NOMO-1 treated with DMSO at 0.1 percent for 48 hours (cell line): ENCODE measurements at regions not wholly inside any gene's neighbourhood (a gene's known extent, or its start where the extent isn't known, plus 50 kb on each side); places are given as distances from the start of the nearest gene placed in this dataset.
"Not testable (repeated sequence)": the region's sequence is repeated elsewhere in the genome, so short reads cannot be mapped to it uniquely, and the experiment has no call there.

Experiments used
- DNase-seq: peaks from one replicate; lab custom pipeline; 2025; ENCODE audit not compliant: unreplicated experiment; lab: John Stamatoyannopoulos, UW

DNA sequence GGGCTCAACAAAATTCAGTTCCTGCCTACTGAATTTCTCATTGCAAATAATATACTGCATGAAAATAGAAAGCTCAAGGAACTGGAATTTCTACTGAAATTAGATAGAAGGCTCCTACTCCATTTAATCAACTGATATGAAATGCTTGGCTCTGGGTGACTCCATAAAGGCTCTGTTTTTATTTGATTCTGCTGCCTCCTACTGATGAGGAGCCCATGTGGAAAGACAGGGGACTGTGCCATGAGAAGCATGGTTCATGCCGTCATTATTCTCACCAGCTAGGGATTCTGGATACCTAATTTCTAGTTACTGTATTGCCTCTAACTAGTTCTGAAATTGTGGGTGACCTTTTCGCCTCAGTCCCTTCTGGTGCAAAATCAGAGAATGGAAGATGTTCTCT lies 366.2 kb upstream of the DPH6 start:
- DNase-seq = no peak

DNA sequence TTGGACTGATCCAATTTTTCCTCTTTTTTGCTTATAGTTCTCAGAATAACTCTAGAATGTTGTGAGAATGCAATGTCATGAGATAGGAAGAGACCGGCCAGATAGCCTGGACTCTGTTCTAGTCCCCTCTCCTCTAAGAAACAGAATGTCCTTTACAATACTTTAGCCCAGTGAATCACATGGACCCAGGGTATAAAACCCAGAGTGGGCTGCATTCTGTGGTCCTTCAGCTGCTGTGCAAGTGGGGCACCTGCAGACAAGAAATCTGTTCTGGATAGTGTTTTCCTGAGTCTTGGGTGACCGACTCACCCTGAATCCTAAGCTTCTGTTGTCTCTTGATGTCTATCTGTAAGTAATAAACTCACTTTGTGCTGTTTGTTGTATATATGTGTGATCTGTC lies 368.6 kb upstream of the DPH6 start:
- DNase-seq = no peak

DNA sequence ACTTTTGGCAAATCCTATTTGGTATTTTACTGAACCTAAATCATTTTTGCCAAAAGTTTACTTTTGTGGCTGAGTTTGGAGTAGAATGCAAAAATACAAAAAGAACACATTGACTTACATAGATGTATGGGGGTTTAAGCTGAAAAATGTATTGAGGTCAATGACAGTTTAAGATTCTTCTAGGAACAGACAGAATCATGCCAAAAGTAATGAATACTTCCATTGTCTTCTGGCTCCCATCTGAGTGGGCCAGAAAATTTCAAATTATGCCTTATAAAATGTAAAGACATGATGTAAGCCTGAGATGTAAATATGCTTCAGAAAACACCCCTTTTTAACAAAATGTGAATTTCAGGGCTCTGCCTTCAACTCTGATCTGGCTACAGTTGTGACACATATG lies 375.1 kb upstream of the DPH6 start:
- DNase-seq = no peak

DNA sequence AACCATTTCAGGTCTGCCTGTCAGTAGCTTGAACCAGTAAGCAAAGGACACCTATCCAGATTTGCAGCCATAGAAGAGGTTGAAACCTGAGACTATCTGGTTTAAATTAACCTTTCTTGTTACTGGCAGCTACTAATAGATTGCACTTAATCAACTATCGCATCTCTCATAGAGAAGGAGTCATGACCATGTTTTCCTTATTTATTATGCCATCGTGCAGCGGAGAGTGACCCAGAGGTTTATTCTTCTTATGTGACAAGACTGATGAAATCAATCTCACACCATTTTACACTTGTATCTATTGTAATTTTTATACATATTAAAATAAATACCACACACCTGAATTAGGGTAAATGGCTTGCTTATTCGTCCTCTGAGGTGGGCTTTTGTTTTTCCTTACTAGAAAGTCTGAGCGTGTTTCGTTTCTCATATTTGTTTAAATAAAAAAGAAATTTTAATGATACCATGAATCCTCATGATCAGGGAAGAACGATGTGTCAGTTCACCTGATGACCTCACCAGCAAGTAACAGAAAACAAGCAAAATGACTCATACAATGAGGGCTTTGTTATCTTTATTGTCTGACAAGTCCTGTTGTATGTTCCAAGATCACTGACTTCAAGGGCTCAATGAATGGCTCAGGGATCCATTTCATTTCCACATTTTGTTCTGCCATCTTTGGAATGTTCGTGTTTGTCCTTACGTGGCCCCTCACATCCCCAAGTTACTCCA lies 379.5 kb upstream of the DPH6 start:
- DNase-seq = no peak

DNA sequence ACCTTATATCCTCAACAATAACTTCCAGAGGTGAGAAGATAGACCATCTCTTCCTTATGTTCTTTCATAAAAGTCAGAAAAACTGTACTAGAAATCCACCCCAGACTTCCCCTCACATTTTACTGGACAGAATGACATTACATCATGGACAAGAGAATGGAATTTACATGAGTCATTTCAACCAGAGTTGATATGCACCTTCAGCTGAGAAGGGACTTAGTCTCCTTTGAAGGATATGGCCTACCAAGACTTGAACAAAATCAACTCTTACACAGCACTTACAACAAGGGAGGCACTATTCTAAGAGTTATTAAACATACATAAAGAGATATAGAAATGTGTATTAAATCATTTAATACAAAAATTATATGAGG lies 380.0 kb upstream of the DPH6 start:
- DNase-seq = no peak

DNA sequence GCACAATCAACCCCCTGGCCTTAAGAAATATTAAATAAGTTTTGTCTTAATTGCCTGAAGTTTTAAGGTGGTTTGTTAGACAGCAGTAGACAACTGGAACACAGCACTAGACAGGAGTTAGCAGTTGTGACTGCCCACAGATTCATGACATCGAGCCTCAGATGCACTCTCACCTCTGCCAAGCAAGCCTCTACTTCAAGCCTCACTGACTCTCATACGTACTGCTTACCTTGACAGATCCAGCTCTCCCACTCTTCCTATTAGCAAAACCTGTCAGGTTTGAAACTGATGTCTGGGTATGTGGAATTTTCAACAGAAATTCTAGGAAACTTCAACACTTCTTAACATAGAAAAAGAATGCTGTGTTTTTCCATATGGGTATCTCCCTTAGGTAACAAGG lies 382.9 kb upstream of the DPH6 start:
- no peak for DNase-seq

DNA sequence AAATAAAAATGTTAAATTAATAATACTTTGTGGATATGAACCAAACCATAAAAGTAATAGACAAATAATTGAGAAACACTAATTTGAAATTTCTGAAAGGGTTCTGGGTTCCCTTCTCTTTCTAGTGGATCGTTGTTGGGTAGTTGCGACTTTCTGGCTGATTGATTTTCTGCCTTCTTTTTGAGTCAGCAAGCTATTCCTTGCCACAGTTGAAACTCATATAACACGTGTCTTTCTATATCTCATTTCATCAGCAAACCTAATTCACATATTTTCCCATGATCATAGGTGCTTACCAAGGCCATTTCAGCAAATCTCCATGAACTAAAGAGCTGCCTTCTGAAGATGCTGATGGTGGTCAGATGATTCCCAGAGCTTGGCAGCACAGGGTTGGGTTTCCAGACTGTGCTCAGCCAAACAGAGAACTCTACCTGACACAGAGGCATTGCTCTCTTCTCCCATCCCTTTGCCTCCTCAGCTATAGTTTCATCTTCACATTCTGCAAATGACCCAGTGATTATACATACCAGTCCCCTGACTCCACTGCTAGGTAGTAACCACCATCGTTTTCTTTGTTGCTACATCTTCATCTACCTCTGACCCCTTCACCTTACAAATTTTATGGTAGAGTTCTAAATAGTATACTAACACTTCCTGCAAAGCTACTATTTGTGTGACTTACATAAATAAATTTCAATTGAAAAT lies 383.9 kb upstream of the DPH6 start:
- DNase-seq = no peak

DNA sequence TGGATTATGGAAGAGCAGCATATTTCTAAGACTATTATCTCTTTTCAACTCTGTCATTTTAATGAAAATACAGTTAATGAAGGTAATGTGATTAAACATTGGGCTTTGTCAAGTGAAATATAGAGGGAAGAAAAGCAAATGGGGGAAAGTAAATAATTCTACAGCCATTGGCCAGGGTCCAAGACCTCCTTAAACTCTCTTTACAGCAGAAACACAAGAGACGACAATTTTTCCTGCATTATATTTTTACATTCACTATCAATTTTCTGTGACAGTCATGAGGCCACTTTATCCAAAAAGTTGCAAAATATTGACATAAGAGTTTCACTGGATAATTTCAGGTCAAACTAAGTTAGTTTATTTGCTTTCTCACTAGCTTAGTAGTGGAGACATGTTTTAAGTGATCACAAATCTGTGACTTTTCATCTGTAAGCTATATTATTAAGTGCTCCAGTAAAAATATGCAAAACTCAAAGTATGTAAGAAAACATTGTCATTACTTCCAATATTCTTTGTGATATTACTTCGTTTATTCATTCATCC lies 385.9 kb upstream of the DPH6 start:
- no peak for DNase-seq

DNA sequence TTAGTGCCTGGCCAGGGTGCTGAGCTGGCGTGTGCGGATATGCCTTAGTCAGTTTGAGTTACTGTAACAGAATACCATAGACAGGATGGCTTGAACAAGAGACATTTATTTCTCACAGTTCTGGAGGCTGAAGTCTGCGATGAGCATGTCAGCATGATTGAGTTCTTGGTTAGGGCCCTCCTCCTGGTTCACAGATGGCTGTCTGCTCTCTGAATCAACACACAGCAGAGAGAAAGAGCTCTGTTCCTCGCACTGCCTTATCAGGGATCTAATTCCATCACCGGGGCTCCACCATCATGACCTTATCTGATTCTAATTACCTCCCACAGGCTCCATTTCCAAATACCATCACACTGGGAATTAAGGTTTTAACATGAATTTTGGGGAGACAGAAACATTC lies 386.6 kb upstream of the DPH6 start:
- DNase-seq = no peak

DNA sequence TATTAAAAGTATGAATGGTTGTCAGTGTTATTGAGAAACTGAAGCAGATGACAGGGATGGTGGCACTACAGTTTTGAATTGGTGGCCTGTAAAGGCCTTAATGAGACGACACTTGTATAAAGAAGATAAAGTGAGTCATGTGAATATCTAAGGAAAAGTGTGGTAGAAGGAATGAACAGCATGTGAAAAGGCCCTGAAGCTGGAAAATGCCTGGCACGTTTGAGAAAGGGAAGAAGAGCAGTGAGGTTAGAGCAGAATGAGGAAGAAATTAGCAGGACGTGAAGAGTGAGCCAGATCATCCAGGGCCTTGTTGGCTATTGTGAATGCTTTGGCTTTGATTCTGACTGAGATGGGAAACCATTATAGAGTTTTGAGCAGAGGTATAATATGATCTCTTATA lies 387.6 kb upstream of the DPH6 start:
- DNase-seq = no peak

DNA sequence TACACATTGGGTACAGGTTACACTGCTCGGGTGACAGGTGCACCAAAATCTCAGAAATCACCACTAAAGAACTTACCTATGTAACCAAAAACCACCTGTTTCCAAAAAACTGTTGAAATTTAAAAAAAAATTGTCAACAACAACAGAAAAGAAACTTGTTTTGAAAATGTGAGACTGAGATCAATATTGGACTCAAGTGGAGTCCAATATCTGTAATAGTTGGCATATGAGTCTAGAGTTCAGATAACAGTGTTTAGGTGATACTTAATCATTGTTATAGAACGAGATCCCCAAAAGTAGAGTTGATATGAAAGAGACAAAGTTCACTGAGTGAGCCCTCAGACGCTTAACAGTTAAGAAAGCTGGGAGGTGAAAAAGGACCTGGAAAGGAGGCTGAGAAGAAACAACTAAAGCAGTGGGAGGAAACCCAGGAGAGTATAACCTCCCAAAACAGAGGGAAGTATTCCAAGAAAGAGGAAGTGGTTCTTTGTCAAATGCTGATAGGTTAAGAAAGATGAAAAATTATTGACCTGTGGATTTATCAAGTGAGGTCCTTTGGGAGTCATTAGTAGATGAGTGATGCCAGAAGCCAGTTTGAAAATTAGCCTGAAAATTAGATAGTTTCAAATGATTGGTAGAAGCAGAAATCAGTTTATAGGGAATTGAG lies 388.6 kb upstream of the DPH6 start:
- no peak for DNase-seq

DNA sequence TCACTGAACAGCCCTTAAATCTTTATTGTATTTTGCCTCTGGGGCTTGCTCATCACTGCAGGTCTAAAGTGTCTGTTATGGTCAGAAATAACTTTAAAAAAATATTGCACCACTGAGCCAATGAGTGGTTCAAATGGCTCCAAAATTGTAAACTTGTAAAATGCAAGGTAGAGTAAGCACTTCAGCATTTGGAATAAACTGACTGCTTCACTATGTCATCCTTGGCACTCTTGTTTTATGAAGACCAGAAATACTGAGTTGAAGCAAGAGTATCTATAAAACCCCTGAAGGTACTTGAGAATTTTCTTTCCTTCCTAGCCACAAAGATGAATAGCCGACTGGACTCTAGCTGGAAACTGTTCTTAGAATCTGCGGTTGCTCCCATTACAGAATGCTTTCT lies 390.3 kb upstream of the DPH6 start:
- DNase-seq = no peak

DNA sequence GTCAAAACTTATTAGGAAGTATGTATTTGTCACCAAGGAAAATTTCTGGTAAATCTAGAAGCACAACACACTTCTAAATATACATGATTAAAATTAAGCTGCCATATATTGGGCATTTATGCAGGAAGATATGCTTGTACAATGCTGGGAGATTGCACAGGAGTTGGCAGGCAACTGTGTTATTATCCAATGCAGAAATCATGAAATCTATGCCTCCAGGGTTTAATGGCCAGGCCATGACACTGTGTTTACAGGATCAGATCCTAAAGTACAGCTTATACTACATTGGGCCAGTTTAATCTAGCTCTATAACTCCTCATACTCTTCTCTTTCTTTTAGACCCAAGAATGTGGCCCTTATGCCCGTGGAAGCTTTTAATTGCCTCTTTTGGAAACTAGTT lies 391.4 kb upstream of the DPH6 start:
- DNase-seq = no peak

DNA sequence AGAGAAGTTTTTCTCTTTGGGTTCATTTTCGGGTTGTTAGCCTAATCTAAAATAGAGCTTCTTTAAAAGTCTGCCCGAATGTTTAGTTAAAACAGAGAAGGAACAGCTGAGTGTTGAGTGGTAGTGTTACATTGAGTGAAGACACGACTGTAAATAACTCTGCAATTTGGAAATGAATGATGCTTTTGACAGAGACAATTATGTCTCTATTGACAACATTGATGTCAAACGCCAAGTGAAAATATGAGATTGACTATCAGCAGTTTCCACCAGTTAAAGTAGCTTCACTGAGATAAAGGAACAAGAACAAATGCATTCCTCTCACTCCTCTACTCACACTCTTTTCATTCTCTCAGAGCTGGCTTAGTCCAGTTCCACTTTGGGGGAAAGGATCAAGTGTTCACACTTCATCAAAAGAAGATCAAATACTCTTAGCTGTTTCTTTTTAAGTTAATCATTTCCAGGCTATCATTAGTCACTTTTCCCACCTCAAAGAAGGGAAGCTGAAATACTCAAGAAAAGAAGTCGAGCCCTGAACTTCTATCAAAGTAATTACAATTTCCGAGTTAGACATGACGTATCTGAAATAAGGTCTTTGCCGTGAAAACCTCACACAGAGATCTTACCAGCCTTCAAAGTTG lies 399.1 kb upstream of the DPH6 start:
- no peak for DNase-seq

DNA sequence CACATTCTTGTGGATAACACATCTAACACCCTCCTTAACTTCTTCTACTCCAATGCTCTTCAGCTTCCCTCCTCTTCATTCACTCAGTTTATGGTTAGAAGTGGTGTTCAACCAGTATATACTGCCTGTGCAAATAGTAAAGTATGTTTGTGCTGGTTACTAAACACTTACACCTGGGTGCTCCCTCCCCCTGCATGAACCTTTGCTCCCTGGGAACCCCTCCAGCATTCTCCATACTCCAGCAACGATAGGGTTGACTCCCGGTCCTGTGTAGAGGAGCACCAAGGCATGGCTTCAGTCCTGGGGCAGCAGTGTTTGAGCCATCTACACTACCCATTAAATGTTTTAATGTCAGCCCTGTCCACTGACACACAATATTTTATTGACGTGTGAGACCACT lies 407.5 kb upstream of the DPH6 start:
- no peak for DNase-seq

DNA sequence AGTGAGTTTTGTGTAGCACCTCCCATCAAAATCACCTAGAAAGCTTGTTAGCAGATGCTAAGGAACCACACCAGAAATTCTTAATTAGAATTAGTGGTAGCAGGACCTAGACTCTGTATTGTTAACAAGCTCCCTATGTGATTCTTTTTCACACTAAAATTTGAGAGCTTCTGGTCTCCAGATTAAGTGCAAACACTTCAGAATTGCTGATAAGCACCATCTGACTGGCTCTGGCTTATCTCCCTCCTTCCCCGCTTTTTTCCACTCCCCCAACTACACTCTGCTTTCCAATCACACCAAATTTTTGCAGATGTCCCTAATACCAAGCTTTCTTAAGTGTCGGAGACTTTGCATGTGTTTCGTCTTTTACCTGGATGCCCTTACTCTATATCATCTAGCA lies 410.1 kb upstream of the DPH6 start:
- DNase-seq = no peak

DNA sequence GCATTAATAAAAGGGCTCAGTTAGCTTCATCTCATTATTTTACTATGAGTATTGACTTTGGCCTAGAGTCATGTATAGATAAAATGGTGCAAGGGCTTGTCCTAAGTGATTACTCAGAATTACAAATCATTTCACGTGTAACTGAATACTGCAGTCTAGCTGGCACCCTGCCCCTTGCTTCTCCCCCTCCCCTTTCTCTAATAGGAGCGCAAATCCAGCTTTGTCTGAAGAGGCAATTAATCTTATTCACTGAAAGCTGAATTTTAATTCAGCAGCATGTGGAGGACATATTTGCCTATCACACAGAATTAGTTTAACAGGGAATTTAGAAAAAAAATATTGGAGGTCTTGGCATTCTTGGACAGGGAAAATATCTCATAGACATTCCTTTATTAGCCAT lies 412.1 kb upstream of the DPH6 start:
- no peak for DNase-seq

DNA sequence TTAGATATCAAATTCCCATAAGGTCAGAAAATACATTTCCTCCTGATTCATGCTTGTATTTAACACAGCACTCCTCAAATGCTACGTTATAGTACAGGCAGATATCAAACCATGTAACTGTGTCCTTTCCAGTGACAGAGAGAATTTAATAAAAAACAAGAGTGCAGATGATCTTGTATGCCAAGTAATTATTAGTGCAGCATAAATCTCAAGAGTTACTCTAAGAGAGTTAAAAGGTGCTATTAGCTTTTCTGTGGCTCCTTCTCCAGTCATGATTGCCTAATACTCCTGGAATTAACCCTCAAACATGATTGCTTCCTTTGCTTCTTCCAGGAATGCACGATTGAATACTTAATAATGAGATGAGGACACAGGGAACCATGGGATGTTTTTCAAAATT lies 413.0 kb upstream of the DPH6 start:
- DNase-seq = no peak

DNA sequence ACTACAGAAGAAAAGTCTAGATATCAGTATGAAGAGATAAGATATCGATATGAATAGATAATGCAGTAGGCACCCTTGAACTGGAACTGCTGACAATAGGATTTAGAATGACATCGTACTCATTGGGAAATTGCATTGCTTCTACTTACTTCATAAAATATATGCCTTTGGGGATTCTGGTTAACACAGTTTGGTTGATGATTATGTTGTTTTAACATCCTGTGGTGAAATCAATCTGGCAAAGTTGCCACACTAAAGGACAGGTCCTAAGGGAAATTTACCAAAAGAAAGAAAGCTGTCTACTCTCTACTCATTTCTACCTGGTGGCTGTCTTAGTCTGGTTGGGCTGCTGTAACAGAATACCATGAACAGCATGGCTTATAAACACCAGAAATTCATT lies 417.4 kb upstream of the DPH6 start:
- DNase-seq = no peak

DNA sequence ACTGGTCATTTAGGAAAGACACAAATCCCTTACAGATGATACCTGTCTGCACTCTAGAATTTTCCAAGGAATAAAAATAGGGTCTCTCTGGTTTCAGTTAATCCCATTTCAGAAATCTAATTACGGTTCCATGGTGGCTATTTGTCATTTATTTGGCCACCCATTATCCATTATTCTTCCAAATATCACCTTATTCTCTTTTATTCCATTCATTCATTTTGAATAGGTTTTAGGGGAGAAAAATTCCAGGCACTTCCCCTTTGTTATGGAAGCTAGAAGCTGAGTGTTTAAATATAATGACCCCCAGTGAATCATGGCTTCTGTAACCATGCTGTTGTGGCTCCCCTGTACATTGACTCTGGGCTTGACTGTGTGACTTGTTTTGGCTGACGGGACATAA lies 420.8 kb upstream of the DPH6 start:
- DNase-seq = no peak

DNA sequence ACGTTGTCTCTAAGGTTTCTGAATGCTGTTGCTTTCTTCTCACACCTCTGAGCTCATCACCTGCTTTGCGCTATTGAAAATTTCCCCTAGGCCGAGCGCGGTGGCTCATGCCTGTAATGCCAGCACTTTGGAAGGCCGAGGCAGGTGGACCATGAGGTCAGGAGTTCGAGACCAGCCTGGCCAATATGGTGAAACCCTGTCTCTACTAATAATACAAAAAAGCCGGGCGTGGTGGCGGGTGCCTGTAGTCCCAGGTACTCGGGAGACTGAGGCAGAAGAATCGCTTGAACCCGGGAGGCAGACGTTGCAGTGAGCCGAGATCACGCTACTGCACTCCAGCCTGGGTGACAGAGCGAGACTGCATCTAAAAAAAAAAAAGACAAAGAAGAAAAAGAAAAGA lies 422.0 kb upstream of the DPH6 start:
- not testable (repeated sequence) for DNase-seq

DNA sequence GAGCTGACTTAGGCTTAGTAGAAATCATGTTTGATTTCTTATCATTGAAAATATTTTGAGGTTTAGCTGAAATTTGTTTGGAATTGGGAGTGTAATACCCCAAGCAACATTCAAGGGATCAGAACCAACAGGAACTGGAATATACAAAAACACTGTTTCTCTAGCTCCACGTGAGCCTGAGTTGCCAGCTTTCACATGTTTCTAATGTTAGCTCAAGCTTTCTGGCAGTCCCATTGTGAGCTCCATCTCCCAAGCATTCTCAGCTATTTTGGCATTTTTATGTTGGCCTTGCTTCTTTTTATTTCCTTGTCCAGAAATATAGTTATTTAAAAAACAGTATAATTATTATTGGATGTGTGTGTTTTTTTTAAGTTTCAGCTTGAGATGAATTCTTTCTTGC lies 427.1 kb upstream of the DPH6 start:
- DNase-seq = no peak
